Common myeloid progenitor, CD34-positive (primary cell): ENCODE measurements at regions not wholly inside any gene's neighbourhood (a gene's known extent, or its start where the extent isn't known, plus 50 kb on each side); places are given as distances from the start of the nearest gene placed in this dataset.
A peak's percentile ranks its signal among the peaks of the same experiment; 100 is the strongest.

Experiments used
- CTCF ChIA-PET: fragments of 350-600 bp; sonication (Branson Sonifier 250); formaldehyde crosslinking; loops from one replicate; lab custom pipeline; 2021; ENCODE audit warnings: antibody characterized with exemption; lab: Charles Lee
- POLR2A ChIA-PET: fragments of 350-600 bp; sonication (Branson Sonifier 250); formaldehyde crosslinking; loops from one replicate; lab custom pipeline; 2021; ENCODE audit warnings: antibody characterized with exemption; lab: Charles Lee
- DNase-seq, 3 donors: peaks; one replicate each; pipeline versions ENCODE4 v3.0.0 to v3.0.0-alpha.2; 2013
- H3K27ac ChIP-seq, 2 experiments: 1 replicate in 1 of 2; 2 replicates in 1 of 2; pipeline ENCODE4 v1.7.0; 2013; ENCODE audit warnings: inconsistent platforms in 2 of 2, low read length in 2 of 2, mild to moderate bottlenecking in 2 of 2, low read depth in 1 of 2, moderate library complexity in 1 of 2; ENCODE audit not compliant: severe bottlenecking in 2 of 2, insufficient read depth in 1 of 2, poor library complexity in 1 of 2
- H3K27me3 ChIP-seq, 5 experiments: replicated peaks in 2 of 5; 1 replicate in 3 of 5; 2 replicates in 2 of 5; pipeline versions ENCODE4 v1.6.1 to v1.7.0; 2013; ENCODE audit warnings: low read length in 4 of 5, mild to moderate bottlenecking in 2 of 5, moderate library complexity in 2 of 5, inconsistent platforms in 1 of 5; ENCODE audit not compliant: insufficient read depth in 5 of 5, control insufficient read depth in 4 of 5
- H3K36me3 ChIP-seq, 4 experiments: 1 replicate in 2 of 4; 2 replicates in 2 of 4; pipeline versions ENCODE4 v1.6.1 to v1.7.0; 2013; ENCODE audit warnings: low read length in 3 of 4, control low read depth in 1 of 4, mild to moderate bottlenecking in 1 of 4; ENCODE audit not compliant: control insufficient read depth in 4 of 4, insufficient read depth in 4 of 4
- H3K4me1 ChIP-seq, 4 experiments: 1 replicate in 3 of 4; 2 replicates in 1 of 4; pipeline versions ENCODE4 v1.6.1 to v1.7.1; 2013; ENCODE audit warnings: low read length in 3 of 4, mild to moderate bottlenecking in 3 of 4, control low read depth in 1 of 4, inconsistent platforms in 1 of 4, moderate library complexity in 1 of 4; ENCODE audit not compliant: control insufficient read depth in 4 of 4, insufficient read depth in 4 of 4; ENCODE audit errors: control extremely low read depth in 1 of 4
- H3K4me3 ChIP-seq, 7 experiments: 1 replicate in 4 of 7; 2 replicates in 3 of 7; pipeline versions ENCODE4 v1.5.1 to v1.7.0; 2013; ENCODE audit warnings: mild to moderate bottlenecking in 7 of 7, low read length in 6 of 7, moderate library complexity in 6 of 7, inconsistent platforms in 2 of 7, low read depth in 2 of 7, control low read depth in 1 of 7; ENCODE audit not compliant: insufficient read depth in 4 of 7, control insufficient read depth in 1 of 7; ENCODE audit errors: extremely low read depth in 1 of 7
- H3K9me3 ChIP-seq, 5 experiments: 1 replicate in 4 of 5; 2 replicates in 1 of 5; pipeline versions ENCODE4 v1.6.1 to v1.7.1; 2013; ENCODE audit warnings: low read length in 4 of 5, mild to moderate bottlenecking in 2 of 5, inconsistent platforms in 1 of 5, low read depth in 1 of 5, moderate library complexity in 1 of 5; ENCODE audit not compliant: control insufficient read depth in 4 of 5, insufficient read depth in 2 of 5; ENCODE audit errors: control extremely low read depth in 1 of 5
- whole genome bisulfite sequencing: methylation state at CpG from one replicate; pipeline ENCODE4 v1.1.5; 2013; ENCODE audit not compliant: insufficient coverage; 5-methylcytosine and 5-hydroxymethylcytosine counted together

GRCh38 chr18:61973273-61974115 is 80.7 kb upstream of the RNF152 start:
- Histone ChIP-seq H3K27ac (no peak overlapping the region), H3K4me1 (peaks cover 0 to 6% (median 1%) of the 10 kb centered on the region in 4 experiments), H3K9me3 (no peaks in the 10 kb centered on the region), H3K27me3 (no peaks in the 10 kb centered on the region), H3K36me3 (no peaks in the 10 kb centered on the region), H3K4me3 (no peak overlapping the region)
- DNase-seq = no peak
- CTCF ChIA-PET = no interaction called here
- POLR2A ChIA-PET = no interaction called here
- WGBS = 95% methylated on average over 2 of the region's 6 CpGs

- no peak overlapping the region for H3K27ac ChIP-seq
These were observed 79.8 kb upstream of the RNF152 start for GRCh38 chr18:61972389-61973264.

GRCh38 chr18:61967252-61967891 is 74.6 kb upstream of the RNF152 start:
- peaks cover 0 to 3% (median 0%) of the 10 kb centered on the region in 5 experiments for H3K9me3 ChIP-seq
- no peak overlapping the region for H3K4me3 ChIP-seq
- DNase-seq = no peak
- H3K4me1 ChIP-seq = peaks cover 0 to under 1% (median 0%) of the 10 kb centered on the region in 4 experiments
- no peak overlapping the region for H3K27ac ChIP-seq
- ChIA-PET CTCF (no interaction called here), POLR2A (no interaction called here)
- WGBS = 99% methylated on average over 9 of the region's 9 CpGs
- H3K36me3 ChIP-seq = no peaks in the 10 kb centered on the region
- H3K27me3 ChIP-seq = no peaks in the 10 kb centered on the region

More at GRCh38 chr18:61972389-61973264, 79.8 kb upstream of the RNF152 start:
- Histone ChIP-seq H3K4me1 (peaks cover 0 to 6% (median 1%) of the 10 kb centered on the region in 4 experiments), H3K9me3 (no peaks in the 10 kb centered on the region), H3K27me3 (no peaks in the 10 kb centered on the region), H3K36me3 (no peaks in the 10 kb centered on the region), H3K4me3 (no peak overlapping the region)
- ChIA-PET CTCF (no interaction called here), POLR2A (no interaction called here)
- WGBS = 80% methylated on average over 4 of the region's 4 CpGs
- peak in 2 of 3 donors; percentile 55 to 67 for DNase-seq

GRCh38 chr18:61965311-61965710 is 72.5 kb upstream of the RNF152 start:
- Histone ChIP-seq H3K36me3 (no peaks in the 10 kb centered on the region), H3K4me1 (no peaks in the 10 kb centered on the region), H3K9me3 (peaks cover 0 to 3% (median 0%) of the 10 kb centered on the region in 5 experiments), H3K4me3 (no peak overlapping the region), H3K27ac (no peak overlapping the region), H3K27me3 (no peaks in the 10 kb centered on the region)
- DNase-seq = no peak
- ChIA-PET CTCF (no interaction called here), POLR2A (no interaction called here)
- 96% methylated on average over 4 of the region's 6 CpGs for WGBS

GRCh38 chr18:61964616-61965015 is 71.8 kb upstream of the RNF152 start:
- Histone ChIP-seq H3K4me3 (no peak overlapping the region), H3K36me3 (no peaks in the 10 kb centered on the region), H3K27me3 (no peaks in the 10 kb centered on the region), H3K9me3 (peaks cover 0 to 3% (median 0%) of the 10 kb centered on the region in 5 experiments), H3K27ac (no peak overlapping the region), H3K4me1 (no peaks in the 10 kb centered on the region)
- CTCF ChIA-PET = no interaction called here
- POLR2A ChIA-PET = no interaction called here
- no peak for DNase-seq

- H3K4me3 ChIP-seq = no peak overlapping the region
- CTCF ChIA-PET = interaction anchor here (1.5 kb wide), 1 partner anchor 11 kb away, joined by 4 read pairs; no protein-coding TSS in a partner anchor
- WGBS = 88% methylated on average over 1 of the region's 1 CpG
These were observed 70.9 kb upstream of the RNF152 start for GRCh38 chr18:61963705-61964104.

More at GRCh38 chr18:61963705-61964104, 70.9 kb upstream of the RNF152 start:
- Histone ChIP-seq H3K27me3 (no peaks in the 10 kb centered on the region), H3K4me1 (no peaks in the 10 kb centered on the region), H3K36me3 (no peaks in the 10 kb centered on the region), H3K9me3 (peaks cover 0 to 3% (median 0%) of the 10 kb centered on the region in 5 experiments), H3K27ac (no peak overlapping the region)
- DNase-seq = no peak
- POLR2A ChIA-PET = no interaction called here
